ENCODE measurements at regions not wholly inside any gene's neighbourhood (a gene's known extent, or its start where the extent isn't known, plus 50 kb on each side); places are given as distances from the start of the nearest gene placed in this dataset.

DNA sequence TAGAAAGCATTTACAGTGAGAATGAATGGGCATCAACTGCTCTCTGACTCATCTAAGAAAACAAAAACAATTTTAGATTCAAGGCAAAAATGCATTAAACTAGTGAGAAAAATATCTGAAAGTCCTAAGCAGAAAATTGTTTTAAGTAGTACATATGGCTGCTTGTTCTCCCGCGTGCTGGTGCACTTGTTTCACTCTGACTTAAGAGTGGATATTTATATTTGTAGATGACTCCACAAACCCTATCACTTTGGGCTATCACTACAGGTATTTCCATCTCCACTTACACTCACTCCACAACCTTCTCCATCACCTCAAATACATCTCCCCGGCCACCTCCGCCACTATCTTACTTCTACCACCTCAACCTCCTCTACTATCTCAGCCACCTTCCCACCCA, 253.9 kb upstream of the EGLN3 start:
- Mint-ChIP-seq H3K36me3 (peaks cover 0 to 8% (median 0%) of the 10 kb centered on the region in 5 donors), H3K9me3 (peaks cover 0 to 17% (median 6%) of the 10 kb centered on the region in 11 donors), H3K4me1 (peaks cover 0 to 21% (median 12%) of the 10 kb centered on the region in 7 donors), H3K27me3 (peaks cover 0 to 17% (median 6%) of the 10 kb centered on the region in 5 donors), H3K27ac (no peak overlapping the region), H3K4me3 (no peak overlapping the region)
- H3K36me3 ChIP-seq (ENCODE audit: control insufficient read depth in 2 of 3, insufficient read depth in 3 of 3, low read length in 3 of 3): no peaks in the 10 kb centered on the region
- no peaks in the 10 kb centered on the region for H3K4me1 ChIP-seq (ENCODE audit: control insufficient read depth in 2 of 2, insufficient read depth in 2 of 2, low read length in 2 of 2)
- DNase-seq (no peak), ATAC-seq (no peak)
- ChIA-PET CTCF (no interaction called here), POLR2A (no interaction called here)
- H3K4me3 ChIP-seq (ENCODE audit: low read length): no peak overlapping the region
- H3K27ac ChIP-seq (ENCODE audit: low read depth, low read length): no peak overlapping the region
- H3K27me3 ChIP-seq (ENCODE audit: control insufficient read depth in 2 of 2, insufficient read depth in 2 of 2, low read length in 2 of 2): no peaks in the 10 kb centered on the region
- no peaks in the 10 kb centered on the region for H3K9me3 ChIP-seq (ENCODE audit: control insufficient read depth in 2 of 3, low read length in 3 of 3)
- intact Hi-C loops (cut with micrococcal nuclease): no loop called here

DNA sequence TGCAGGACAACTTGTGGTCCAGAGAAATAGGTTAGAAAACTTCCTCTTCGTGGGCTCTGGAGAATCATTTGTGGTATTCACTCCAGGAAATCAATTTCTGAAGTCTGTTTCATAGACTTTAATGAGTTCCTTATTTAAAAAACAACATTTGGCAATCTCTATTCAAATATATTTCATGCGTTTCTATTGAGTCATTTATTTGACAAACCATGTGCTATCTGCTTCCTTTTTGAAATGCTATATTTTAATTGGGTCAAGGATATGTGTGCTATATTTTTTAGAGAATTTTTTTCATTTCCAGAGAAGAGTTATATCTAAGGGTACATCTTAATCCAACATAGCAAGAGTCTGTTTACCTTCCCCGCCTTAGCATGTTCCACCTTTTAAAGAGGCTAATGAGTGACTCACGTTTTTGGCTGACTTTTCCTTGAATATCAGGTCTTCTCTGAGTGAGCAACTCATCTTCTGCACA, 252.4 kb upstream of the EGLN3 start:
- H3K27ac Mint-ChIP-seq: peak overlapping the region in 1 of 9 donors; percentile 72
- Histone ChIP-seq H3K36me3 (ENCODE audit: control insufficient read depth in 2 of 3, insufficient read depth in 3 of 3, low read length in 3 of 3) (no peaks in the 10 kb centered on the region), H3K4me3 (ENCODE audit: low read length) (no peak overlapping the region), H3K4me1 (ENCODE audit: control insufficient read depth in 2 of 2, insufficient read depth in 2 of 2, low read length in 2 of 2) (no peaks in the 10 kb centered on the region), H3K27me3 (ENCODE audit: control insufficient read depth in 2 of 2, insufficient read depth in 2 of 2, low read length in 2 of 2) (no peaks in the 10 kb centered on the region), H3K9me3 (ENCODE audit: control insufficient read depth in 2 of 3, low read length in 3 of 3) (no peaks in the 10 kb centered on the region), H3K27ac (ENCODE audit: low read depth, low read length) (no peak overlapping the region)
- peaks cover 0 to 12% (median 2%) of the 10 kb centered on the region in 5 donors for H3K27me3 Mint-ChIP-seq
- peaks cover 0 to 17% (median 6%) of the 10 kb centered on the region in 11 donors for H3K9me3 Mint-ChIP-seq
- intact Hi-C loops (cut with micrococcal nuclease): no loop called here
- CTCF ChIA-PET: no interaction called here
- peaks cover 0 to 8% (median 0%) of the 10 kb centered on the region in 5 donors for H3K36me3 Mint-ChIP-seq
- H3K4me3 Mint-ChIP-seq: no peak overlapping the region
- DNase-seq (no peak), ATAC-seq (no peak)
- H3K4me1 Mint-ChIP-seq: peaks cover 0 to 27% (median 17%) of the 10 kb centered on the region in 7 donors
- POLR2A ChIA-PET: no interaction called here

DNA sequence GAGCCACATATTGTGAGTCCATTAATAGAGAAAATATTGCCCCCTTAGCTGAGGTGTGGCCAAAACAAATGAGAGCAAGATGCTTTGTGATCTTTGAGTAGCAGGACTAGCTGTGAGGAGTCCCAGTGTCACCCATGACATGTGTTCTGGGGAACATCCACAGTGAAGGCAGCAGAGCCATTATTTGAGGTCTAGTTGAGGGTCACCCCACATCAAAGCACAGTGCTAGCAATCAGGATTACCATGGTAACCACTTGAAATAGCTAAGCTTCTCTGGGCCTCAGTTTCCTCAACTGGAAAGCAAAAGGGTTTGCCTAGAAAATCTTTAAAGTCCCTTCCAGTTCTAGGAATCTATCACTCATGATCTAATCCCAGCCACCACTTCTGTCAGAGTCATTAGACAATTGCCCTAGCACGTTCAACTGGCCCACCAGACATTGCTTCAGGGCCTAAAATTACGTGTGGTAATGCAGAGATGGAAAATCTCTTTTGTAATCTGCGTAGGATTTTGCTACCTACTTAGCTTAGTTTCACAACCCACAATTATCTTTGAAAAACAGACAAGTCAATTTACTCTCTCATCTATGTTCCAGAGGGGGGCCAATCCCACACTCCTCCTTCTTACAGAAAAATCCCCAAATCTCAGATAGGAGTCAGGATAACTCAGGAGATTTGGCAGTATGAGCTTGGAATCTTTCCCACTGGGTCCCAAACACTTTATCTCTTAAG, 251.2 kb upstream of the EGLN3 start:
- peaks cover 0 to 10% (median 2%) of the 10 kb centered on the region in 5 donors for H3K27me3 Mint-ChIP-seq
- H3K4me1 ChIP-seq (ENCODE audit: control insufficient read depth in 2 of 2, insufficient read depth in 2 of 2, low read length in 2 of 2): no peaks in the 10 kb centered on the region
- peak overlapping the region in 2 of 9 donors; percentile 2 to 44 for H3K27ac Mint-ChIP-seq
- no peaks in the 10 kb centered on the region for H3K36me3 ChIP-seq (ENCODE audit: control insufficient read depth in 2 of 3, insufficient read depth in 3 of 3, low read length in 3 of 3)
- H3K4me1 Mint-ChIP-seq: peaks cover 0 to 27% (median 17%) of the 10 kb centered on the region in 7 donors
- POLR2A ChIA-PET: no interaction called here
- DNase-seq (no peak), ATAC-seq (no peak)
- H3K4me3 ChIP-seq (ENCODE audit: low read length): no peak overlapping the region
- no peak overlapping the region for H3K27ac ChIP-seq (ENCODE audit: low read depth, low read length)
- intact Hi-C loops (cut with micrococcal nuclease): no loop called here
- no peaks in the 10 kb centered on the region for H3K27me3 ChIP-seq (ENCODE audit: control insufficient read depth in 2 of 2, insufficient read depth in 2 of 2, low read length in 2 of 2)
- peaks cover 2 to 13% (median 6%) of the 10 kb centered on the region in 11 donors for H3K9me3 Mint-ChIP-seq
- H3K36me3 Mint-ChIP-seq: peaks cover 0 to 8% (median 0%) of the 10 kb centered on the region in 5 donors
- H3K9me3 ChIP-seq (ENCODE audit: control insufficient read depth in 2 of 3, low read length in 3 of 3): no peaks in the 10 kb centered on the region
- CTCF ChIA-PET: no interaction called here
- no peak overlapping the region for H3K4me3 Mint-ChIP-seq

DNA sequence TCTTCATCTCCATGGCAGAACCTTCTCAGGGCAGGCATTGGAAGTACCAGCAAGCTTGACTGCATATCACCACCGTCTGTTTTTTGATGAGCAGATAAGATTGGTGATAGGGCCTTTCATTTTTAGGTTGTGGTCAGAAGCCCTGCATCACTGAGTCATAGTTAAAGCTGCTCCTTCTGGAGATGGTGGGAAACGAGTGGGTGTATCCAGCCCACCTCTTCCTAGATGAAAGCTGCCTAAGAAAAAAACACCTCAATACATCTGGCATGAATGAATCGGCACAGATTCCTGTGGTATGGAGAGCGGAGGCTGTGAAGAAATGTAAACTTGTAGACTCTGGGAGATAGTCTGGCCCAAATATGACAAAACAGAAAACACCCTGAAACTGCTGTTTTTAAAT, 248.7 kb upstream of the EGLN3 start:
- ChIA-PET POLR2A (interaction anchor here (0.5 kb wide), 1 partner anchor 555 kb away, joined by 4 read pairs; no protein-coding TSS in a partner anchor), CTCF (no interaction called here)
- Mint-ChIP-seq H3K9me3 (peaks cover 0 to 6% (median 2%) of the 10 kb centered on the region in 11 donors), H3K4me3 (peak overlapping the region in 2 of 10 donors; percentile 1 to 53), H3K36me3 (peaks cover 0 to 3% (median 0%) of the 10 kb centered on the region in 5 donors), H3K27ac (no peak overlapping the region), H3K4me1 (peaks cover 0 to 27% (median 17%) of the 10 kb centered on the region in 7 donors), H3K27me3 (peaks cover 0 to 9% (median 3%) of the 10 kb centered on the region in 5 donors)
- no peaks in the 10 kb centered on the region for H3K36me3 ChIP-seq (ENCODE audit: control insufficient read depth in 2 of 3, insufficient read depth in 3 of 3, low read length in 3 of 3)
- H3K4me1 ChIP-seq (ENCODE audit: control insufficient read depth in 2 of 2, insufficient read depth in 2 of 2, low read length in 2 of 2): no peaks in the 10 kb centered on the region
- H3K27me3 ChIP-seq (ENCODE audit: control insufficient read depth in 2 of 2, insufficient read depth in 2 of 2, low read length in 2 of 2): no peaks in the 10 kb centered on the region
- DNase-seq (peak in 1 of 9 donors; percentile 42), ATAC-seq (no peak)
- H3K9me3 ChIP-seq (ENCODE audit: control insufficient read depth in 2 of 3, low read length in 3 of 3): no peaks in the 10 kb centered on the region
- H3K27ac ChIP-seq (ENCODE audit: low read depth, low read length): no peak overlapping the region
- H3K4me3 ChIP-seq (ENCODE audit: low read length): no peak overlapping the region
- intact Hi-C loops (cut with micrococcal nuclease): no loop called here

DNA sequence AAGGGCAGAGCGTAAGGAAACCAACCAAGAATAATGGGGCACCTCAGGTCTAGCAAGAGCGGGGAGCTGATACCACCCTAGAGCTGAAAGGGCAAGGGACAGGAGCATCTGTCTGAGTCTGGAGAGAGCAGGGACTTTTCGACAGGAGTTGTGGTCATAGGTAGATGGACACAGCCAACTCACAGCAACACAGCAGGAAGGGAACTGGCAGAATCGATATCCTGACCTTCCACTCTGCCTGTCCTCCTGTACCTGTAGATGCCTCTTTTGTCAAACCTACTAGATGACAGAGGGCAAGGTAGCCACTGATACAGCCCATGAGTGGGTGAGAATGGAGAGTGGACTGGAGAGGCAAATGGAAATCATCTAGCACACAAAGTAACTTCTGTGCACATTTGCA, 247.2 kb upstream of the EGLN3 start:
- Histone ChIP-seq H3K27me3 (ENCODE audit: control insufficient read depth in 2 of 2, insufficient read depth in 2 of 2, low read length in 2 of 2) (no peaks in the 10 kb centered on the region), H3K4me1 (ENCODE audit: control insufficient read depth in 2 of 2, insufficient read depth in 2 of 2, low read length in 2 of 2) (no peaks in the 10 kb centered on the region), H3K27ac (ENCODE audit: low read depth, low read length) (no peak overlapping the region), H3K36me3 (ENCODE audit: control insufficient read depth in 2 of 3, insufficient read depth in 3 of 3, low read length in 3 of 3) (no peaks in the 10 kb centered on the region), H3K9me3 (ENCODE audit: control insufficient read depth in 2 of 3, low read length in 3 of 3) (no peaks in the 10 kb centered on the region), H3K4me3 (ENCODE audit: low read length) (no peak overlapping the region)
- ATAC-seq: no peak
- Mint-ChIP-seq H3K4me1 (peaks cover 0 to 22% (median 14%) of the 10 kb centered on the region in 7 donors), H3K4me3 (no peak overlapping the region), H3K27ac (no peak overlapping the region), H3K36me3 (peaks cover 0 to 3% (median 0%) of the 10 kb centered on the region in 5 donors), H3K9me3 (peaks cover 0 to 8% (median 0%) of the 10 kb centered on the region in 11 donors), H3K27me3 (peaks cover 0 to 9% (median 3%) of the 10 kb centered on the region in 5 donors)
- intact Hi-C loops (cut with micrococcal nuclease): no loop called here
- no peak for DNase-seq
- ChIA-PET POLR2A (no interaction called here), CTCF (no interaction called here)

DNA sequence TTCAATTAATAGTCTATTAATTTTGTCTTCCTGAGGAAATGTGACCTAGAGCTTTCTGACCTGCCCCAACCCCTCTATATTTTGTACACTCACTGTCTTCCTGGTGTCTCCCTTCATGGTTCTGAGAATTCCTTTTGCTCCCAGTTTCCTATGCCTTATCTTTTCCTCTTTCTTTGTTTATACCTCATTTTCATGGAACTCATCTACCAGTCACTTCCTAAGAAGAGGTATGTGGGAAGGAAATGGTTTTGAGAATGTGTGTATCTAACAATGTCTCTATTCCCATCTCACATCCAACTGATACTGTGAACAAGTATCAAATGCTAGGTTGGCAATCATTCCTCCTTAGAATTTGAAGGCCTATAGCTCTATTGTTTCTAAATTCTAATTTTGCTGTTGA, 245.1 kb upstream of the EGLN3 start:
- no peaks in the 10 kb centered on the region for H3K9me3 ChIP-seq (ENCODE audit: control insufficient read depth in 2 of 3, low read length in 3 of 3)
- Mint-ChIP-seq H3K27me3 (peaks cover 0 to 9% (median 3%) of the 10 kb centered on the region in 5 donors), H3K4me3 (no peak overlapping the region), H3K4me1 (peaks cover 0 to 11% (median 5%) of the 10 kb centered on the region in 7 donors), H3K27ac (no peak overlapping the region), H3K9me3 (peaks cover 0 to 8% (median 2%) of the 10 kb centered on the region in 11 donors), H3K36me3 (peaks cover 0 to 3% (median 0%) of the 10 kb centered on the region in 5 donors)
- no peak overlapping the region for H3K27ac ChIP-seq (ENCODE audit: low read depth, low read length)
- ATAC-seq: no peak
- CTCF ChIA-PET: no interaction called here
- POLR2A ChIA-PET: interaction anchor here (0.6 kb wide), 1 partner anchor 15 kb away, joined by 3 read pairs; no protein-coding TSS in a partner anchor
- H3K27me3 ChIP-seq (ENCODE audit: control insufficient read depth in 2 of 2, insufficient read depth in 2 of 2, low read length in 2 of 2): no peaks in the 10 kb centered on the region
- intact Hi-C loops (cut with micrococcal nuclease): no loop called here
- H3K4me3 ChIP-seq (ENCODE audit: low read length): no peak overlapping the region
- no peak for DNase-seq
- no peaks in the 10 kb centered on the region for H3K36me3 ChIP-seq (ENCODE audit: control insufficient read depth in 2 of 3, insufficient read depth in 3 of 3, low read length in 3 of 3)
- no peaks in the 10 kb centered on the region for H3K4me1 ChIP-seq (ENCODE audit: control insufficient read depth in 2 of 2, insufficient read depth in 2 of 2, low read length in 2 of 2)

DNA sequence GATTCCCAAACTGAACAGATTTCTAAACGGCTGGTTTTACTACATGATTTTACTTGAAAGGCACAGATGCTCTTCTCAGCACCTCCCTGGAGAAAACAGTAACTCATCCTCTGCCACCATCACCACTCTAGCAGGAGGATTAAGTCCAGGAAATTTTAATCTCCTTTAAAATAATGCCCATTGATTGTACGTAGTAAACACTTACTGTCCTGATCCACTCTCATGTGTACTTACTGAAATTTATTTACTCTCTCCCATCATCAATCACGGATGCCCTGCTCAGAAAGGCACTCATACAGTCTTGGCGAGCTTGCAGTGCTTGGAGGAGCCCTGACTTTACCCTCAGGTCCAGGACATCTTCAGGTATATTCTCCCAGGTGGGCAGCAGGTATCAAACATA, 239.8 kb upstream of the EGLN3 start:
- DNase-seq (no peak), ATAC-seq (no peak)
- Mint-ChIP-seq H3K4me1 (peaks cover 0 to 2% (median 0%) of the 10 kb centered on the region in 7 donors), H3K27me3 (no peaks in the 10 kb centered on the region), H3K36me3 (peaks cover 0 to 2% (median 0%) of the 10 kb centered on the region in 5 donors), H3K9me3 (peaks cover 0 to 4% (median 0%) of the 10 kb centered on the region in 11 donors), H3K4me3 (no peak overlapping the region), H3K27ac (no peak overlapping the region)
- H3K9me3 ChIP-seq (ENCODE audit: control insufficient read depth in 2 of 3, low read length in 3 of 3): no peaks in the 10 kb centered on the region
- H3K36me3 ChIP-seq (ENCODE audit: control insufficient read depth in 2 of 3, insufficient read depth in 3 of 3, low read length in 3 of 3): no peaks in the 10 kb centered on the region
- H3K27me3 ChIP-seq (ENCODE audit: control insufficient read depth in 2 of 2, insufficient read depth in 2 of 2, low read length in 2 of 2): no peaks in the 10 kb centered on the region
- ChIA-PET POLR2A (no interaction called here), CTCF (no interaction called here)
- no peaks in the 10 kb centered on the region for H3K4me1 ChIP-seq (ENCODE audit: control insufficient read depth in 2 of 2, insufficient read depth in 2 of 2, low read length in 2 of 2)
- no peak overlapping the region for H3K27ac ChIP-seq (ENCODE audit: low read depth, low read length)
- intact Hi-C loops (cut with micrococcal nuclease): no loop called here
- no peak overlapping the region for H3K4me3 ChIP-seq (ENCODE audit: low read length)
